GM18511 (cell line): ENCODE measurements at regions not wholly inside any gene's neighbourhood (a gene's known extent, or its start where the extent isn't known, plus 50 kb on each side); places are given as distances from the start of the nearest gene placed in this dataset.
A peak's percentile ranks its signal among the peaks of the same experiment; 100 is the strongest.

ENCODE experiments used
- ATAC-seq: cut with Tn5 transposase; IDR thresholded peaks from one replicate; pipeline ENCODE4 v1.9.1; 2021; ENCODE audit warnings: mild to moderate bottlenecking, moderate library complexity; ENCODE audit not compliant: unreplicated experiment

DNA sequence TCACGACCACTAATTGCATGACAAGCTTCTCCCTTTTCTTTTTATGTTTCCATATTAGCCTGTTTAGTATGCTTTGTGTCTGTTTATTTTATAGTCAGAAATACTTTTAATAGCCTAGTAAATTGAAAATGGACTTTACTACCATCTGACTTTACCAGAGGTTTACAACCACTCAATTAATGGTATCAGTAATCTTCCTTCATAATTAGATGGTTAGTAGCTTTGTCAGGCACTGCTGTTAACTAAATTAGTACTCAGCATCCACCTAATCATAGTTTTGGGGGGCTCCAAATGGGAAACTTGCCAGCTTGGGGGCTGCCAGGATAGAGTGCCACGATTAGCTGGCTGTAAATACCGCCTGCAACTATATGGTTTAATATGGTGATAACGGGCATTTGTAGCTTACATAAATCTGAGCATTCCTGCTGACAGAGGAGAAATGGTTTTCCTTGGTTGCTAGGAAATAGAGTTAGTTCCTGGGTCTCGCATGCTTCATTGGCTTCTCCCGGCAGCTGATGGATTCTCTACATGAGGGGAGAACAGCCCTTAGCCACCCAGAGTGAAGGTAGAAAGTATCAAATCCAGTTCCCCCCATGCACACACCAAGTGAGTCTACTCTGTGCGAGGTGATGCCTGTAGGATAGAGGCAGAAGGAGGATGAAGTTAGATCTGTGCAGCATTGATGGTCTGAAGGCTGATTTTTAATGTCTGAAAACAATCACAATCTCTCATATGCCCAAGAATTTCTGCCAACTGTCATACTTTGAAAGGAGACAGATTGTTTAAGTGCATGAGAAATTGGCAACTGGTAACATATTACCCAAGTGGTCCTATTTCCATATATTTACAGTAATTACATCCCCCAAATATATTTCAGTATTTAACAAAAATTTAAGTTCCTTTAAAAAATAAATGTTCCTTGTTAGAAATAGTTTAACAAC lies 326.6 kb upstream of the PROK2 start:
- ATAC-seq, result no peak

DNA sequence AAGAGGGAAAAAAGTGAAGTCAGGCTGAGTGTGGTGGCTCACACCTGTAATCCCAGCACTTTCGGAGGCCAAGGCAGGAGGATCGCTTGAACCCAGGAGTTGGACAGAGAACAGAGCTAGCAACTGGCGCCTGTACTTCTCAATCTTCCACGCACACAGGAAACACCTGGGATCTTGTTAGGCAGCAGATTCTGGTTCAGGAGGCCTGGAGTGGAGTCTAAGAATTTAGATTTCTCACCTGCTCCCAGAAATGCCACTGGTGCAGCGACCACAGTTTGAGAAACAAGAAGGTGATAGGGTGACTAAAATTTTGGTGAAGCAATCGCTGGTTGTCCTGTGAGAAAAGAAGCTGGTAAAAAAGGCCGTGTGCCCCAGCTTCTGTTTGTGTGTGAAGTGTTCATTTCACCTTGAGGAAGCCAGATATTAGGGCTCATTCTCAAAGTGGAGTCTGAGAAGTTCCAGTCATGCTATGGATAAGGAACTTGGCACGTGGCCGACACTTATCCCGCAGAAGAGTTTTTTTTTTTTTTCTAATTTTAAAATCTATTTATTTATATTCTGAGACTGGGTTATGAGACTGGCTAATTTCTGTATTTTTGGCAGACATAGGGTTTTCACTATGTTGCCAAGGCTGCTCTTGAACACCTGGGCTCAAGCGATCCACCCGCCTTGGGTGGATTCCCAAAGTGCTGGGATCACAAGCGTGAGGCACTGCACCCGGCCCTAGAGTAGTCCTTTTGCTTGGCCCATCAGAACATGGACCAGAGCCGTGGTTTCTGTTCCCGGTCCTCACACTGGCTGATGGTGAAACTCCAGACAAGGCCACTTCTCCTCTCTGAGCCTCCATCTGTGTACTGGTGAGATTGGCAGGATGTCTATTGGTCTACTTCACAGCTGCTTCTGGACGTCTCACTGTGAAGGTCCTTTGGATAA lies 324.6 kb upstream of the PROK2 start:
- ATAC-seq, result no peak

DNA sequence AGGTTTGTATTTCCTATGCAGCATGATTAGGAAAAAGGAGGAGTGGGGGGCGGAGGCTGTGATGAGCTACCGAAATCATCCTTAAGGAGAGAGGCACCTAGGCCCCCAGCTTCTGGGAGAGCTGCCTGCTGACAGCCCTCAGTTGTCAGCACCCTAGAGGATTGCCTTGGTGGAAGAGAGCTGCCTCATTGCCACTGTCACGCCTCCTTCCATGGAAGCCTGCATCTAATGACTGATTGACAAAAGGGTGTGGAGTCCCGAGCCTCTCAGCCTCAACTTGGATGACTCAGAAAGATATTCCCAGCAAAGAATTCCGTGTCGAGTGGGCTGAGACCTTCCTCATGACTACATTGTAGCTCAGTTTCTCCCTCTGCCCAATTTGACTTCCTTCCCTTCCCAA lies 320.4 kb upstream of the PROK2 start:
- no peak for ATAC-seq

DNA sequence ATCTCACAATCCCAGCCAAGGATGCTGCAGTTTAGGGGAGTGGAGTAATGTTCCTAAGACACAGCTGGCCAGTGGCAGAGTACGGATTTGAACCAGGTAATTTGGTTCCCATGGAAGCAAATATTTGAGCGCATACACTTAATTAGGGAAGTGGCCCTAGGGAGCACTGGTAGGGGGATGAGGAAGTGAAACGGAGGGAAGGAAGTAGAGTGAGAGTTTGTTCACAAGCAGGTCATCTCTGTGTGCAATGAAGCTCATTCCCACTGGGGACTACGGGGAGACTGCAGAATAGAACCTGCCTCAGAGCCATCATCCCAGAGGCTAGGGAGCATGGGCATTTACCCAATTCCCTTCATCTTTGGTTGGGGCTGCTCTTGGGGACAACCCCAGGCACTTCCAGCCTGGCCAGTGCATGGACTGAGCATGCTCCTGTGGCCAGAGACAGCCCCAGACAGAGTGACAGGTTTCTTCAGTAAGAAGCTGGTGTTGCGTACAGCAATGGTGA lies 317.2 kb upstream of the PROK2 start:
- ATAC-seq, result peak; percentile 65

DNA sequence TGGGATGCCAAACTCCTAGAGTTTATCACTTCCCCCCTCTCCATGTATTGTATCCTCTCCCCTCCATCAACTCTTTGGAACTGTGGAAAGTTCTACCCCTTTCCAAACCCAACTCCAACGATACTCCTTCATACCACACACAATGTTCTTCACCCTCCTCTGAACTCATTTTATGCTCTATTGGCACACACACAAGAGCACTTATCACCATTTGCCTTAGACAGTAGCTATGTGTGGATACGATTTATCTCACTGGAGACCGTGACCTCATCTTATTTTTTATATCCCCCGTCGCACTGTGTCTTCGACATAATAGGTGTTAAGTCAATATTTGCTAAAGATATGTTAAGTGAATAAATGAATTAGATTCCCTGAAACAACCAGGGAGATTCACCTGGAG lies 316.5 kb upstream of the PROK2 start:
- no peak for ATAC-seq

DNA sequence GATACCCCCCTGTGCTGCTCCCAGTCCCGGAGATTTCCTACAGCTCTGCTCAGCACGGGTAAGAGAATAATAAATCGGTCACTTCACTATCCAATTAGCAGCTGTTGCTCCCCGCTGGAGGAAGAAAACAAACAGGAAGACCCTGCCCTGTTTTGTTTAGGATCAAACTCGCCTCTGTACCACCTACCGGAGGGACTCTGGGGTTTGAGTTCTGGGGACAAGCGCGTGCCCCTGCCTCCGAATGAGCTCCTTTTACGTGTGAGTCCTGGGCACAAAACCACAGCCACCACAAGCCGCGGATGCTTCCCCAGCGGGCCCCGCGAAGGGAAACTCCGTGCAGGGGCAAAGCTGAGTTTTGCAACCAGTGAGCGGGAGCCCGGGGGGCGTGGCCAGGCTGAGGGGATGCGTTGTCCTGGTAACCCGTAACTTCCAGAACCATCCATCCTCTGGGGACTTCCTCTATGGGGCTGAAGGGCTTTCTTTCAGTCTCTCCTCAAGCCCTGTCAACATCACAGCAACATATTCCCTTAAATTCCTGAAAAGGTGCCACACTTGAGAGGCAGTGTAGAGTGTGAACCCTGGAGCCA lies 315.7 kb upstream of the PROK2 start:
- peak; percentile 65 for ATAC-seq

DNA sequence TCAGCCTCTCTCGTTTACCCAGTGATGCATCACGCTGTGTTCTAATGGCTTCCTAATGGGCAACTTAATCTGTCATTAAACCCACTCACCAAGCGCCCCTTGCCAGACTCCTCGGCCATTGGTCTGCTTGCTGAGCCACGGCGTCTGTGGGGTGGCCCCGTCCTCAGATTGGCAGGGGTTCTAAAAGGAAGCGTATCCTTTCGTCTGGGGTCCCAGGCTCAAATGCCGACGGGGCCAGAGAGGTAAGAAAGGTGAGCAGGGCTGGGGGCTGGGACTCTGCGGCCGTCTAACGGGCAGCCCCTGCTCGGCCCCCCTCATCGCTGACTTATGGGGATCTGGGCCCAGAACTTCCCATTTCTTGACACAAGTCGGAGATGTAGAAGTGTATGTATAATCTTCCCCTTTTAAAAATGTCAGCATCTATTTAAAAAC lies 315.1 kb upstream of the PROK2 start:
- no peak for ATAC-seq

DNA sequence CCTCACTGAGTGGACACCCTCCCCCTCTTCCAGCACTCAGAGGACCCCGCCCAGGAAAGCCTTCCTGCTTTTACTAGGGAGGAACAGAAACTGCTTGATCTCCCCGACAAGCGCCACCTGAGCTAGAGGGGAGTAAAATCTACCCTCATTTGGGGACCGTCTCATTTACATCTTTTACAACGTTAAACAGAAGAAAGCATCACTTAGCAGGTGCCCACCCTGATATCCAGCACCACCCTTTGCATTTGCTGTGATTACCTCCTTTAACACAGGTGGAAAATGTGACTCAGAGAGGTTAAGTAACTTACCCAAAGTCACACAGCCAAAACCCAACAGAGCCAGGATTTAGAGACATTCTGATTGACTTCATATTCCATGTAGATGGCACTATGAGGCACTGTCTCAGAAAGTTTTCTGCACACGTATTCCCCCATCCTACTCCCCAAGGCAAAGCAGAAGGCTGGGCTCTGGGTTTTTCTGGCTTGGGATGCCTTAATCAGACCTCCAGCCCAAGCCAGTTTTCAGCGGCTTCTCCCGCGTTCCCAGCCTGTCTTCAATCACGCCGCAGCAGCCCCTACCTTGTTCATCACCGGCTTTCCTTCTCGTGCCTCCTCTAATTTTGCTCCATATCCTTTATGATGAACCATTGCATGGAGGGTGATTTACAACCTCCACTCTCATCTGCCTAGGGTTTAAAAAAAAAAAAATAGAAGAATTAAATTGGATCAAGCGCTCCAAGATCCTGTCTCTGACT lies 314.6 kb upstream of the PROK2 start:
- no peak for ATAC-seq

DNA sequence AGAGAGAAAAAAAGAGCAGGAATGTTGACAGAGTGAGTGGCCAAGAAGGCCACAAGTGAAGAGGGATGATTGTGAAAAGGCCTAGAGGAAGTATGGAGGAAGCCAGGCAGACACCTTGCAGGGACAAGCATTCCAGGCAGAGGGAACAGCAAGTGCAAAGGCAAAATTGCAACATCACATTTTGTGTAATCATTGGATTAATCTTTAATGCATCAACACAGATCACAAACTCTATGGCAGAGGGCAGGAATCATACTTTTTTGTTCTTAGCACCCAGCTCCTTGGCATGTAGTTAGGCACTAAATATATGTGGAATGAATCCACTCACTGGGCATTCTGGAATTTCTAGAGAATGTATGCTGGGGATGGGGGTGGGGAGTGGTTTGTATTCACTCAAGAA lies 312.1 kb upstream of the PROK2 start:
- no peak for ATAC-seq

DNA sequence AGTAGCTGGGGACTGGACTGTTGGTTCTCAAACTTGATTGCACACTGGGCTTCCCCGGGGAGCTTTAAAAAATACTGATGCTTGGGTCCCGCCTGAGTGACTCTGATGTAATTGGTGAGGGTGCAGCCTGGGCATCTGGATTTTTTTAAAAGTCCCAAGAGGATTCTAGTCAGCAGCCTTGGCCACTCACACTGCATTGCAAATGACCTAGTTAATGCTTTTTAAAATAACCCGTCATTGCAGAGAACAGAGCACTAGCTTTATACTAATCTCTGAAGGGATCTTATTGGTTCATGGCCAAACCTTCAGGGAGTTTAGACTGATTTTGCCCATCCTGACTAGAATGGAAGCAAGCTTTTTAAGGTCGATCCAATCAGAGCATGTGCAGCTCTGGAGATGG lies 310.6 kb upstream of the PROK2 start:
- ATAC-seq, result no peak

DNA sequence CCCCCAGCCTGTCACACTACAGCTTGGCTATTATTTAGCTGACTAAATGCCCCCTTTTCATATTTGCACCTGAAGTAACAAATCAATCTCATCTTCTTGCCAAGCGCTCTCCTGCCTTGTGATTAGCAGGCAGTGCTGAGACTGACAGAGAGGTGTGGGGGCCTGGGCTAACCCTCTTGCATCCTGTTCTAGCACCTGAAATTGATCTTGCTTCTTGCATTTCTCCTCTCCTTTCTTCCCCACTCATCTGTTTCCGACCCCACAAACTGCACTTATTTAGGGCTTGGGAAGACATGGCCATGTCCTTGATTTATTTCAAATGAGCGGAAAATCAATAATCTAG lies 309.0 kb upstream of the PROK2 start:
- no peak for ATAC-seq

DNA sequence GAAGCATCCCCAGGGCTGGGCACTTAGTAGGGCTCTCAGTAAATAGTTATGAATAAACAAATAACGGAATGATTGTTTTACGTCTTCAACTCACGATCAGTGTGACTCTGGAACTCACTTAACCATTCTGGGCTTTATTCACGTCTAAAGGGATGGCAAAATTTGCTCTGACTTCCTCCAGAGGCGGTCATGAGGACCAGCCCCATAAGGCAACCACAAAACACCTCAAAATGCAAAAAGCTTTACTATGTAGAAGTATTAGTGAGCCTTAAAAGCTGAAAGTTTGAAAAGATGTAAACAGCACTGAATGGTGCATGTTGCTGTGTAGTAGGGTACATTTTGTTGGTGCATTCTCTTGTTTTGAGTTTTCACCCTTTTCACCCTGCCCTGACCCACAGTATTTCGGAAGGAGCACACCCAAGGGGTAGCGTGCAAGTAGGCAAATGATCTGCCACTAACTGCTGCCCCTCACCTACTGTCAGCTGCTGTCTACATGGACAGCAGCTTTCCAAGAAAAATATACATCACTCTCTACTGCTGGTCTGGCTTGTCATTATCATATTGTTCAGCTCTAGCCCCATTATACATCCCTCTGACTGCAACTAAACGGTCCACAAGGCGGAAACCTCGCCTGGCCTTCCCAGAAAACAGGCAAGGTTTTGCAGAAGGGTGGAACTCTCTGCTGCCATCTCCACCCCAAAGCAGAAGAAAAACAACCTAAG lies 308.5 kb upstream of the PROK2 start:
- ATAC-seq, result no peak

DNA sequence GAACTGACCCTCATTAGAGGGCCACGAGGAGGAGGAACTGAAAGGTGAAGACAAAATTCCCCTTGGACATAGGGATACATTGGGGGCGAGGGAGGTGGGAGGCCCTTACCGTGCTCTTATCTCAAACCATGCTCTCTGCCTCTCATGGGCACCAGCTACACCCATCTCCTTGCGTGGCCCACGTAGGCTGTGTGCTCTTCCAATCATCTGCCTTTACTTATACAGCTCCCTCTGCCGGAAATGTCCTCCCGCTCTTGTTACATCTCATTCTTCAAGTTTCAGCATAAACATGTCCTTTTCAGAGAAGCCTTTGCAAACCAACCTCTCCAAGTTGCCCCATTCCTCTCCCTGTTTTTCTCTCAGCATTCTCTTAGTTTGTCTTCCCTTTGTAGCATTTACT lies 307.8 kb upstream of the PROK2 start:
- ATAC-seq, result no peak

DNA sequence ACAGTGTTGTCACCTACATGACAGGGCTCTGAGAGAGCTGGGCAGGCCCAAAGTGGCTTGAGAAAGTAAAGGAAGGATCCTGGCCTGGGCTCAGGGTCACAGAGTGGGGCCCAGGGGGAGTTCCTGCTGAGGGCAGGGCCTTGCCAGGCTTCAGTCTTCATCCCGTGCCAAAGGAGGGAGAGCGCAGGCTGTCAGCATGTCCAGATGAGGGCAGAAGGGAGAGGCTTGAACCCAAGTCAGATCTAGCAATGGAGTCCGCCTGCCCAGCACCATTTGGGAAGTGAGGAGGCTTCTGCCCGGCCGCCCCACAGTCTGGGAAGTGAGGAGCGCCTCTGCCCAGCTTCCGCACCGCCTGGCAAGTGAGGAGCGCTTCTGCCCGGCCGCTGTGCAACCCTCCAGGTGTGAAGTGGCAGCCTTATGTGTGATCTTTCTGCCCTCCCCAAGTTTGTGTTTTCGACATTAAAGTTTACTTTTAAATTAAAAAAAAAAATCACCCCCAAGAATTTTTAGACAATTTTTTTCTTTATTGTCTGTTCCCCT lies 303.6 kb upstream of the PROK2 start:
- ATAC-seq, result no peak

DNA sequence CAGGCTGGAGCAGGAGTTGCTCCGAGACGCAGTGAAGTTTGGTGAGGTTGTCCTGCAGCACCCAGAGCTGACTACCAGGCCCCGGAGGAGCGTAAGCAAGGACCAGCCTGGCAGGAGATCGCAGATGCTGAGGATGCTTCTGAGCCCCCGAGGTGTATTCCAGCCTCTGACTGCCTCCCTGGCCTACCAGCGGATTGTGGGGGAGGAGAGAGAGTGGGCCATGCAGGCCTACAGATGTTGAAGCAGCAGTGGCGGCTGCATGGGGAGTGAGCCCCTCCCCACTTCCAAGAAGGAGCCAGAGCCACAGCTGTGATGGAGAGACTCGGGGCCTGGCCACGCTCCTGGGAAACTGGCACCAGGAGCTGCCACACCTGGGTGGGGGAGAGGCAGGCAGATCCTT lies 302.5 kb upstream of the PROK2 start:
- ATAC-seq, result no peak

DNA sequence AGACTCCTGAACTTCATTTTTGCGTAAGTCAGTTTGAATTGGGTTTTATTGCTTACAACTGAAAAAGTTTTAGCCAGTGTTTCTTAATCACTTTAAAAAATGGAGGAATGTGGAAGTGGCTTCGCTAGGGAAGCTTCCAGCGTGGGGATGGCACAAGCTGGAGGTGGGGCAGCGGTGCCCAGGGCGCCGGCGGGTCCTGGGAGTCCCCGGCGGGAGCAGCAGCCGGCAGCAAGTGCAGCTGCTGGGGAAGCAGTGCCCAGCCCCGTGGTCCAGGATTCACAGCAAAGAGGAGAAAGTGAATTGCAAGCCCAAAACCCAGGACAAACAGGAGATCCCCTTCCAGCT lies 301.8 kb upstream of the PROK2 start:
- ATAC-seq, result no peak

DNA sequence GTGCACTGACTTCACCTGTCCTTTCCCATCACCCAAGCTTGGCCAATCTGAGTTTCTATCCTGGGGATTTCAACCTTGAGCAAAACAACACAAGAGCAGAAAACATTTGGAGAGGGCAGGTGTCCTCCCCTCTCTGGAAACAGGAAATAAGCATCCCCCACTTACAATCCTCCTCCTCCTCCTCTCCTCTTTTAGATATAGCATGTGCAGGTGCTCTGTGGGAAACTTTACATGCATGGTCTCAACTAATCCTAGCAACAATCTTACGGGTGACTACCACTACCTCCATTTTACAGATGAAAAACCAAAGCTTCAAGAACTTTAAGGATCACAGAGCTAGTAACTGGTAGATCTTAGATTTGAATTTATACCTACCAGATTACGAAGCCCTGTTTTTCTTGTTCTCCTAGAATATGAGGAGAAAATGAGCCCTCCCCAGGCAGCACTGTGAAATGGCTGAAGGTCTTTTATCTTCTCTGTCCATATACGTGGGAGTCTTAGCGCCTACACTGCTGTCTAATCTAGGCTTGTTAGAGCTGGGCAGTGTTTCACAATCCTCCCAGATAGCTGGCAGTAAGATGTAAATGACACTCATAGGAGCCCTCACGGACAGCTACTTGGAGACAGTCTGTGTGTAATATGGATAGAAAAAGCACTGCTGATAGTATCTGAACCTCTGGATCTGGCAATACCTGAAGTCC lies 301.2 kb upstream of the PROK2 start:
- no peak for ATAC-seq

DNA sequence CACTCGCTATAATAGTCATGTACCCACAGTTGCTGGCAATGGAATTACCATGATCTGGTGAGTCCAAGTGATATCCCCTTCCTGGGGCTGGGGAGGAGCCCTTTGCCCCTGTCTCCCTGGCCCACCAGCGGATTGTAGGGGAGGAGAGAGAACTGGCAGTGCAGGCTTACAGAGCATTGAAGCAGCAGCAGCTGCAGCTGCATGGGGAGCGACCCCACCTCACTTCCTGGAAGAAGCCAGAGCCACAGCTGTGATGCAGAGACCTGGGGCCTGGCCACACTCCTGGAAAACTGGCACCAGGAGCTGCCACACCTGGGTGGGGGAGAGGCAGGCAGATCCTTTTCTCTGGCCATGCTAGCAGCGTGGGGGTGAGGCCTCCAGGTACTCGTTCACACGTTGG lies 300.1 kb upstream of the PROK2 start:
- no peak for ATAC-seq

DNA sequence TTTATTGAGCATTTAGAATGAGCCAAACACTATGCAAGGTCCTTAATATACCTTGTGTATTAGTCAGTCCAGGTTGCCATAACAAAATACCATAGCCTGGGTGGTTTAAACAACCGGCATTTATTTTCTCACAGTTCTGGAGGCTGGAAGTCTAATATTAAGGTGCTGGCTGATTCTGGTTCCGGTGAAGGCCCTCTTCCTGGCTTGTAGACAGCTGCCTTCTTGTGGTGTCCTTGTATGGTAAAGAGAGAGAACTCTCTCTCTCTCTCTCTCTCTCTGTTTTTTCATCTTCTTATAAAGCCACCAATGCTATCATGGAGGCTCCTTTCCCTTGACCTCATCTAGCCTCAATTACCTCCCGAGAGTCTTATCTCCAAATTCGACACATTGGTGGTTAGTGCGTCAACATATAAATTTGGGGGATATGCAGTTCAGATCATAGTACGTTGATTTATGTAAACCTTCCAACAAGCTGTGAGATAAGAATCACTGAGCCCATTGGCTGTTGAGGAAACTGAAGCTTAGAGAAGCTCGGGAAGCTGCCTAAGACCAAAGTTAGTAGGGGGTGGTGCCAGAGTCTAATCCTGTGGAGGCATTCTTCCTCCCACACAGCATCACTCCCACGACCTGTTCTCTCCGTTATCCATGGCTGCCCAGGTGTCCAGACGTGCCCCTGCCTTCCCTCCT lies 298.0 kb upstream of the PROK2 start:
- peak; percentile 15 for ATAC-seq
